Globus pallidus (tissue), 1 donor: ENCODE measurements at regions not wholly inside any gene's neighbourhood (a gene's known extent, or its start where the extent isn't known, plus 50 kb on each side); places are given as distances from the start of the nearest gene placed in this dataset.

ENCODE experiments used
- DNase-seq: peaks from one replicate; pipeline ENCODE4 v3.0.0-alpha.2; 2015; ENCODE audit warnings: low spot score

- no peak for DNase-seq
Measured at GRCh38 chr2:144079803-144080202, 440.1 kb downstream of the ZEB2 start.

GRCh38 chr2:144078802-144079724 is 440.9 kb downstream of the ZEB2 start:
- no peak for DNase-seq

- DNase-seq, result peak; percentile 11
Measured at GRCh38 chr2:144078106-144078505, 441.8 kb downstream of the ZEB2 start.

- no peak for DNase-seq
Measured at GRCh38 chr2:144074450-144074849, 445.5 kb downstream of the ZEB2 start.

- no peak for DNase-seq
Measured at GRCh38 chr2:144071461-144071860, 448.5 kb downstream of the ZEB2 start.

- DNase-seq, result no peak
Measured at GRCh38 chr2:144067506-144067905, 452.4 kb downstream of the ZEB2 start.

GRCh38 chr2:144063602-144064001 is 456.3 kb downstream of the ZEB2 start:
- no peak for DNase-seq

GRCh38 chr2:144054911-144055310 is 465.0 kb downstream of the ZEB2 start:
- DNase-seq, result no peak

- DNase-seq, result no peak
Measured at GRCh38 chr2:144052083-144052482, 467.8 kb downstream of the ZEB2 start.

- DNase-seq, result no peak
Measured at GRCh38 chr2:144049137-144049536, 470.8 kb downstream of the ZEB2 start.

GRCh38 chr2:144048631-144049060 is 471.3 kb downstream of the ZEB2 start:
- DNase-seq, result no peak

GRCh38 chr2:144042751-144043150 is 477.2 kb downstream of the ZEB2 start:
- DNase-seq, result no peak

- DNase-seq, result no peak
Measured at GRCh38 chr2:144041612-144042011, 478.3 kb downstream of the ZEB2 start.

GRCh38 chr2:144040834-144041233 is 479.1 kb downstream of the ZEB2 start:
- DNase-seq, result no peak

- no peak for DNase-seq
Measured at GRCh38 chr2:144032566-144032965, 487.4 kb downstream of the ZEB2 start.

GRCh38 chr2:144030791-144031190 is 489.1 kb downstream of the ZEB2 start:
- DNase-seq, result no peak

GRCh38 chr2:144027593-144027992 is 492.3 kb downstream of the ZEB2 start:
- no peak for DNase-seq

GRCh38 chr2:144026753-144027152 is 493.2 kb downstream of the ZEB2 start:
- DNase-seq, result no peak

- no peak for DNase-seq
Measured at GRCh38 chr2:144020047-144020446, 499.9 kb downstream of the ZEB2 start.

GRCh38 chr2:144015655-144016245 is 504.2 kb downstream of the ZEB2 start:
- DNase-seq, result no peak

- DNase-seq, result no peak
Measured at GRCh38 chr2:144015036-144015435, 504.9 kb downstream of the ZEB2 start.

- no peak for DNase-seq
Measured at GRCh38 chr2:144014103-144014502, 505.8 kb downstream of the ZEB2 start.

- DNase-seq, result no peak
Measured at GRCh38 chr2:144012304-144012703, 507.6 kb downstream of the ZEB2 start.
